ENCODE measurements at regions not wholly inside any gene's neighbourhood (a gene's known extent, or its start where the extent isn't known, plus 50 kb on each side); places are given as distances from the start of the nearest gene placed in this dataset.

- TF ChIP-seq POLR2A (IDR thresholded peaks at IDR 0.05) (no peak), POLR2AphosphoS5 (IDR thresholded peaks at IDR 0.05) (no peak)
Measured at GRCh38 chr2:64938607-64939285, 50.5 kb upstream of the SLC1A4 start.

Data from transverse colon (tissue), 3 donors.